GM12878 (cell line): ENCODE measurements at regions not wholly inside any gene's neighbourhood (a gene's known extent, or its start where the extent isn't known, plus 50 kb on each side); places are given as distances from the start of the nearest gene placed in this dataset.

Experiments
- ATAC-seq: fragments of 200-7000 bp; cut with Tn5 transposase; 3 replicates; pipeline ENCODE4 v1.9.1; 2020; ENCODE audit warnings: mild to moderate bottlenecking, moderate library complexity
- BruUV-seq: library from RNA; stranded (reverse); fragments of 400-500 nt; replicated peaks from 2 replicates; lab custom pipeline; 2021; lab: Mats Ljungman, UMichigan
- CTCF ChIA-PET: fragments of 300-600 bp; sonication (Branson Sonifier 250); formaldehyde crosslinking; extraction: SDS; loops from one replicate; lab custom pipeline; 2021; ENCODE audit warnings: inconsistent platforms; lab: Yijun Ruan, JAX
- POLR2A ChIA-PET: fragments of 350-600 bp; formaldehyde crosslinking; extraction: SDS; loops from one replicate; lab custom pipeline; 2021; ENCODE audit warnings: inconsistent platforms; lab: Charles Lee
- RAD21 ChIA-PET: fragments of 300-600 bp; sonication (Branson Sonifier 250); formaldehyde crosslinking; loops from one replicate; lab custom pipeline; 2023; ENCODE audit warnings: antibody characterized with exemption; ENCODE audit not compliant: unreplicated experiment; lab: Charles Lee
- SMC1A ChIA-PET: fragments of 300-600 bp; sonication (Branson Sonifier 250); formaldehyde crosslinking; loops from one replicate; lab custom pipeline; 2023; ENCODE audit not compliant: unreplicated experiment, uncharacterized antibody; lab: Charles Lee
- DNase-seq: peaks from one replicate; pipeline ENCODE4 v3.0.0-alpha.2; 2011; ENCODE audit warnings: low read depth, low spot score
- FAIRE-seq: peaks from 3 replicates; lab custom pipeline; 2011; peaks lifted over from hg19 to GRCh38; lab: Jason Lieb, UNC
- H2AFZ ChIP-seq: 2 replicates; pipeline ENCODE4 v1.6.0; 2011; ENCODE audit warnings: low read depth, low read length, control low read depth; ENCODE audit not compliant: control insufficient read depth
- H3K27ac ChIP-seq: 2 replicates; pipeline ENCODE4 v1.5.1; 2011; ENCODE audit warnings: control low read depth; ENCODE audit not compliant: control insufficient read depth, insufficient read depth
- H3K27me3 ChIP-seq, 2 experiments: replicated peaks in 1 of 2; 2 replicates each; pipeline versions ENCODE4 v1.6.0 to v1.6.1; 2011; ENCODE audit warnings: low read length in 1 of 2; ENCODE audit not compliant: control insufficient read depth in 2 of 2, insufficient read depth in 2 of 2
- H3K36me3 ChIP-seq, 2 experiments: 2 replicates each; pipeline ENCODE4 v1.5.1; 2011; ENCODE audit warnings: low read length in 1 of 2; ENCODE audit not compliant: control insufficient read depth in 2 of 2, insufficient read depth in 2 of 2
- H3K4me1 ChIP-seq: 2 replicates; pipeline ENCODE4 v1.6.1; 2011; ENCODE audit warnings: mild to moderate bottlenecking, low read length, moderate library complexity, mixed read lengths; ENCODE audit not compliant: control insufficient read depth, insufficient read depth
- H3K4me2 ChIP-seq: 2 replicates; pipeline ENCODE4 v1.6.0; 2011; ENCODE audit warnings: control low read depth; ENCODE audit not compliant: control insufficient read depth, insufficient read depth
- H3K4me3 ChIP-seq: fragments of 200-600 bp; sonication (generic); 2 replicates; pipeline ENCODE4 v1.5.1; 2016
- H3K79me2 ChIP-seq: 2 replicates; pipeline ENCODE4 v1.6.0; 2011; ENCODE audit warnings: low read length; ENCODE audit not compliant: control insufficient read depth, insufficient read depth
- H3K9ac ChIP-seq: 2 replicates; pipeline ENCODE4 v1.8.0; 2011; ENCODE audit warnings: low read length, control low read depth, mixed read lengths; ENCODE audit not compliant: control insufficient read depth, insufficient read depth
- H3K9me3 ChIP-seq: replicated peaks from 3 replicates; pipeline ENCODE4 v1.5.1; 2011; ENCODE audit warnings: mild to moderate bottlenecking, low read length; ENCODE audit not compliant: control insufficient read depth, insufficient read depth
- H4K20me1 ChIP-seq: 2 replicates; pipeline ENCODE4 v1.6.0; 2011; ENCODE audit not compliant: control insufficient read depth, insufficient read depth
- ASH2L ChIP-seq: fragments of 300-600, 200-600 bp; sonication (generic); IDR thresholded peaks from 2 replicates; pipeline ENCODE4 v1.6.1; 2017; ENCODE audit warnings: low read depth, mild to moderate bottlenecking, borderline replicate concordance
- EED ChIP-seq: sonication (generic); IDR thresholded peaks from 2 replicates; pipeline ENCODE4 v1.6.1; 2016; ENCODE audit warnings: antibody characterized with exemption, low read depth
- ETV6 ChIP-seq, 2 experiments: fragments of 450-650 bp in 1 of 2; IDR thresholded peaks in 1 of 2; conservative IDR thresholded peaks in 1 of 2; 2 replicates each; pipeline ENCODE4 v1.6.1; 2014; ENCODE audit warnings: antibody characterized with exemption in 1 of 2, borderline replicate concordance in 1 of 2, low read depth in 1 of 2, mild to moderate bottlenecking in 1 of 2, moderate library complexity in 1 of 2
- GABPA ChIP-seq: IDR thresholded peaks from 2 replicates; pipeline ENCODE4 v1.6.1; 2014; ENCODE audit warnings: antibody characterized with exemption, low read depth, mild to moderate bottlenecking, inconsistent platforms
- IKZF2 ChIP-seq, 2 experiments: fragments of 450-650 bp; IDR thresholded peaks; 2 replicates each; pipeline ENCODE4 v1.6.1; 2017; ENCODE audit warnings: mild to moderate bottlenecking in 2 of 2, moderate library complexity in 2 of 2
- NR2C2 ChIP-seq: IDR thresholded peaks from 2 replicates; pipeline ENCODE4 v1.6.1; 2011; ENCODE audit warnings: borderline replicate concordance, low read depth; ENCODE audit not compliant: control insufficient read depth, insufficient read length
- SIX5 ChIP-seq: IDR thresholded peaks from 2 replicates; pipeline ENCODE4 v1.6.1; 2011; ENCODE audit warnings: mild to moderate bottlenecking, low read depth, low read length, moderate library complexity; ENCODE audit not compliant: severe bottlenecking
- SMAD5 ChIP-seq: IDR thresholded peaks from 2 replicates; pipeline ENCODE4 v1.6.1; 2016; ENCODE audit warnings: antibody characterized with exemption, low read depth
- TCF7 ChIP-seq: IDR thresholded peaks from 2 replicates; pipeline ENCODE4 v1.6.1; 2014; ENCODE audit warnings: antibody characterized with exemption, borderline replicate concordance
- YBX1 ChIP-seq: fragments of 450-650 bp; IDR thresholded peaks from 2 replicates; pipeline ENCODE4 v1.6.1; 2016; ENCODE audit warnings: antibody characterized with exemption
- WGBS: methylation state at CpG from one replicate; pipeline ENCODE4 v1.1.6; 2016; ENCODE audit warnings: low lambda C conversion rate; ENCODE audit not compliant: insufficient replicate concordance, insufficient coverage; ENCODE audit errors: missing lambda C conversion rate; 5-methylcytosine and 5-hydroxymethylcytosine counted together
- in situ Hi-C: fragments of 300-500 bp; cut with MboI; formaldehyde crosslinking; loops from 9 replicates; pipeline ENCODE4 v1.14.3; 2018; ENCODE audit warnings: mixed read lengths
- intact Hi-C: fragments of 100-400 bp; cut with micrococcal nuclease; formaldehyde crosslinking; loops from one replicate; pipeline ENCODE4 v1.14.2; 2022; ENCODE audit not compliant: unreplicated experiment
- TF ChIP-seq, protein P1 (sequence below): fragments of 450-650 bp; IDR thresholded peaks from 2 replicates; pipeline ENCODE4 v1.6.1; 2016; ENCODE audit warnings: mild to moderate bottlenecking

DNA sequence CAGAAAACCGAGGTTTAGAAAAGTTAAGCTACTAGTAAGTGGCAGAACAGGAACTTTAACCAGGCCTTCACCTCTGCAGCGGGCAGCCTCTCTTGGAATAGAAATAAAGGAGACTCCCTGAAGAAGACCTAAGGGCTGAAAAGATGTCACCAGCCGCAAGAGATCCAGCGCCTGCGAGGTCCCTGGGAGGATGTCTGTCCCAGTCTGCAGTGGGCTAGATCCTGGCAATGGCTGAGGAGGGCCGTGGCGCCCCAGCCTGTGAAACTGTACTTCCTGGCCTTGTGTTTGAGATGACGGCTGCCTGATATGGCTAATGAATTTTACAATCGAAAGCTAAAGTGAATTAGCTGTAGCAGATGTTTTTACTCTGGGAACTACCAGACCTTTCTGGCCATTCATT is 300.6 kb upstream of the SALL3 start (continued):
- TF ChIP-seq, protein P1, sequence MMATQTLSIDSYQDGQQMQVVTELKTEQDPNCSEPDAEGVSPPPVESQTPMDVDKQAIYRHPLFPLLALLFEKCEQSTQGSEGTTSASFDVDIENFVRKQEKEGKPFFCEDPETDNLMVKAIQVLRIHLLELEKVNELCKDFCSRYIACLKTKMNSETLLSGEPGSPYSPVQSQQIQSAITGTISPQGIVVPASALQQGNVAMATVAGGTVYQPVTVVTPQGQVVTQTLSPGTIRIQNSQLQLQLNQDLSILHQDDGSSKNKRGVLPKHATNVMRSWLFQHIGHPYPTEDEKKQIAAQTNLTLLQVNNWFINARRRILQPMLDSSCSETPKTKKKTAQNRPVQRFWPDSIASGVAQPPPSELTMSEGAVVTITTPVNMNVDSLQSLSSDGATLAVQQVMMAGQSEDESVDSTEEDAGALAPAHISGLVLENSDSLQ, result no peak

DNA sequence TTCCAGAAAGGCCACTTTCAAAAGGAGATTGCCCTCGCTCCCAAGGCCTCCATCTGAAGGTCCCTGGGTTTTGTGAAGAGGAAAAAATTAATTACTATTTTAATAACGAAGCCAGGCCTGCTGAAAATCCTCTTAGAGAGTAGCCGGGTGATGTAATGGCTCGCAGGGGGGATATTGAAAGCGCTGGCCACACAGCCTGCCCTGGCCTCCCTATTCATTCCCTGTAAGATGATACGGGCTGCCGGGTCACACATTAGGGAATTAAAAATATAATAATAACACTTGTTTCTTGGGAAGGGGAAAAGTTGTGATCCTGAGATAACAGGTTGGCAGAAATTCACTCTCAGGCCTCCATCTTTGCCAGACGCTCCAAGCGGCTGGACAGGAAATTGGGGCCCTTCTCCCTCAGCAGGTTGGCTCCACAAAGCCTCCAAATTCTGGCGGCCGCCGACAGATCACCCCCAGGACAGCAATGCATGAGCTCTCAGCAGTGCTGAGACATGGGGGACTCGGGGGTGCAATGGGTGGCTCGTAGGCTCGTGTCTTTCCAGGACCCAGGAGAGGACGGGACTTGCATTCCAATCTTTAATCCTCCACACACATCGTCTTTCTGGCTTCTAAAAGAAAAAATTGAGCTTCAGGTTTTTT is 299.9 kb upstream of the SALL3 start:
- intact Hi-C loops, result no loop called here
- H3K79me2 ChIP-seq, result no peaks in the 10 kb centered on the region
- RAD21 ChIA-PET, result no interaction called here
- TF ChIP-seq TCF7 (no peak), NR2C2 (no peak), SIX5 (no peak), ETV6 (conservative IDR thresholded peaks at IDR 0.05 in 1 of 2, IDR thresholded peaks at IDR 0.05 in 1 of 2; ENCODE audit: borderline replicate concordance in 1 of 2, low read depth in 1 of 2) (no peak), ASH2L (no peak), IKZF2 (IDR thresholded peaks at IDR 0.05) (no peak), YBX1 (no peak), EED (no peak), GABPA (no peak), SMAD5 (no peak)
- TF ChIP-seq, all 136 proteins: peak for 0
- ATAC-seq (no peak), FAIRE-seq (no peak), DNase-seq (no peak)
- H3K4me2 ChIP-seq, result no peak overlapping the region
- 40% methylated on average over 17 of the region's 17 CpGs for WGBS
- no peak overlapping the region for H3K27ac ChIP-seq
- H3K9ac ChIP-seq, result no peak overlapping the region
- H3K4me3 ChIP-seq, result no peak overlapping the region
- H2AFZ ChIP-seq, result no peak overlapping the region
- no peaks in the 10 kb centered on the region for H3K4me1 ChIP-seq
- ChIA-PET SMC1A (no interaction called here), POLR2A (no interaction called here), CTCF (no interaction called here)
- BruUV-seq, result no TSS peak
- in situ Hi-C loops, result no loop called here
- no peaks in the 10 kb centered on the region; the same call in 2 of the 3 replicates for H3K9me3 ChIP-seq
- no peaks in the 10 kb centered on the region for H3K36me3 ChIP-seq
- H3K27me3 ChIP-seq, result no peaks in the 10 kb centered on the region
- no peaks in the 10 kb centered on the region for H4K20me1 ChIP-seq
